GM12878 (cell line): ENCODE measurements at regions not wholly inside any gene's neighbourhood (a gene's known extent, or its start where the extent isn't known, plus 50 kb on each side); places are given as distances from the start of the nearest gene placed in this dataset.

Source experiments
- ATAC-seq: fragments of 200-7000 bp; cut with Tn5 transposase; 3 replicates; pipeline ENCODE4 v1.9.1; 2020; ENCODE audit warnings: mild to moderate bottlenecking, moderate library complexity
- BruUV-seq: library from RNA; stranded (reverse); fragments of 400-500 nt; replicated peaks from 2 replicates; lab custom pipeline; 2021; lab: Mats Ljungman, UMichigan
- CTCF ChIA-PET: fragments of 300-600 bp; sonication (Branson Sonifier 250); formaldehyde crosslinking; extraction: SDS; loops from one replicate; lab custom pipeline; 2021; ENCODE audit warnings: inconsistent platforms; lab: Yijun Ruan, JAX
- POLR2A ChIA-PET: fragments of 350-600 bp; formaldehyde crosslinking; extraction: SDS; loops from one replicate; lab custom pipeline; 2021; ENCODE audit warnings: inconsistent platforms; lab: Charles Lee
- RAD21 ChIA-PET: fragments of 300-600 bp; sonication (Branson Sonifier 250); formaldehyde crosslinking; loops from one replicate; lab custom pipeline; 2023; ENCODE audit warnings: antibody characterized with exemption; ENCODE audit not compliant: unreplicated experiment; lab: Charles Lee
- SMC1A ChIA-PET: fragments of 300-600 bp; sonication (Branson Sonifier 250); formaldehyde crosslinking; loops from one replicate; lab custom pipeline; 2023; ENCODE audit not compliant: unreplicated experiment, uncharacterized antibody; lab: Charles Lee
- DNase-seq: peaks from one replicate; pipeline ENCODE4 v3.0.0-alpha.2; 2011; ENCODE audit warnings: low read depth, low spot score
- FAIRE-seq: peaks from 3 replicates; lab custom pipeline; 2011; peaks lifted over from hg19 to GRCh38; lab: Jason Lieb, UNC
- H2AFZ ChIP-seq: 2 replicates; pipeline ENCODE4 v1.6.0; 2011; ENCODE audit warnings: low read depth, low read length, control low read depth; ENCODE audit not compliant: control insufficient read depth
- H3K27ac ChIP-seq: 2 replicates; pipeline ENCODE4 v1.5.1; 2011; ENCODE audit warnings: control low read depth; ENCODE audit not compliant: control insufficient read depth, insufficient read depth
- H3K27me3 ChIP-seq, 2 experiments: replicated peaks in 1 of 2; 2 replicates each; pipeline versions ENCODE4 v1.6.0 to v1.6.1; 2011; ENCODE audit warnings: low read length in 1 of 2; ENCODE audit not compliant: control insufficient read depth in 2 of 2, insufficient read depth in 2 of 2
- H3K36me3 ChIP-seq, 2 experiments: 2 replicates each; pipeline ENCODE4 v1.5.1; 2011; ENCODE audit warnings: low read length in 1 of 2; ENCODE audit not compliant: control insufficient read depth in 2 of 2, insufficient read depth in 2 of 2
- H3K4me1 ChIP-seq: 2 replicates; pipeline ENCODE4 v1.6.1; 2011; ENCODE audit warnings: mild to moderate bottlenecking, low read length, moderate library complexity, mixed read lengths; ENCODE audit not compliant: control insufficient read depth, insufficient read depth
- H3K4me2 ChIP-seq: 2 replicates; pipeline ENCODE4 v1.6.0; 2011; ENCODE audit warnings: control low read depth; ENCODE audit not compliant: control insufficient read depth, insufficient read depth
- H3K4me3 ChIP-seq: fragments of 200-600 bp; sonication (generic); 2 replicates; pipeline ENCODE4 v1.5.1; 2016
- H3K79me2 ChIP-seq: 2 replicates; pipeline ENCODE4 v1.6.0; 2011; ENCODE audit warnings: low read length; ENCODE audit not compliant: control insufficient read depth, insufficient read depth
- H3K9ac ChIP-seq: 2 replicates; pipeline ENCODE4 v1.8.0; 2011; ENCODE audit warnings: low read length, control low read depth, mixed read lengths; ENCODE audit not compliant: control insufficient read depth, insufficient read depth
- H3K9me3 ChIP-seq: replicated peaks from 3 replicates; pipeline ENCODE4 v1.5.1; 2011; ENCODE audit warnings: mild to moderate bottlenecking, low read length; ENCODE audit not compliant: control insufficient read depth, insufficient read depth
- H4K20me1 ChIP-seq: 2 replicates; pipeline ENCODE4 v1.6.0; 2011; ENCODE audit not compliant: control insufficient read depth, insufficient read depth
- ASH2L ChIP-seq: fragments of 300-600, 200-600 bp; sonication (generic); IDR thresholded peaks from 2 replicates; pipeline ENCODE4 v1.6.1; 2017; ENCODE audit warnings: low read depth, mild to moderate bottlenecking, borderline replicate concordance
- BRCA1 ChIP-seq: IDR thresholded peaks from 2 replicates; pipeline ENCODE4 v1.6.1; 2011; ENCODE audit warnings: low read depth, low read length, improper control_type of control experiment
- JUND ChIP-seq: IDR thresholded peaks from 2 replicates; pipeline ENCODE4 v1.6.1; 2012; ENCODE audit warnings: low read depth, mild to moderate bottlenecking, low read length, improper control_type of control experiment, moderate library complexity
- NBN ChIP-seq: fragments of 450-650 bp; IDR thresholded peaks from 2 replicates; pipeline ENCODE4 v1.6.1; 2016
- NFYA ChIP-seq: IDR thresholded peaks from 2 replicates; pipeline ENCODE4 v1.6.1; 2011; ENCODE audit warnings: low read depth, mild to moderate bottlenecking, low read length, improper control_type of control experiment, borderline replicate concordance
- SPI1 ChIP-seq: IDR thresholded peaks from 2 replicates; pipeline ENCODE4 v1.6.1; 2011; ENCODE audit warnings: low read depth, mild to moderate bottlenecking, low read length, moderate library complexity, borderline replicate concordance; ENCODE audit not compliant: insufficient read depth
- ZNF274 ChIP-seq: IDR thresholded peaks from one replicate; pipeline ENCODE4 v1.8.0; 2011; ENCODE audit not compliant: insufficient read length, insufficient read depth
- WGBS: methylation state at CpG from one replicate; pipeline ENCODE4 v1.1.6; 2016; ENCODE audit warnings: low lambda C conversion rate; ENCODE audit not compliant: insufficient replicate concordance, insufficient coverage; ENCODE audit errors: missing lambda C conversion rate; 5-methylcytosine and 5-hydroxymethylcytosine counted together
- in situ Hi-C: fragments of 300-500 bp; cut with MboI; formaldehyde crosslinking; loops from 9 replicates; pipeline ENCODE4 v1.14.3; 2018; ENCODE audit warnings: mixed read lengths
- intact Hi-C: fragments of 100-400 bp; cut with micrococcal nuclease; formaldehyde crosslinking; loops from one replicate; pipeline ENCODE4 v1.14.2; 2022; ENCODE audit not compliant: unreplicated experiment
- TF ChIP-seq, protein P1 (sequence below): IDR thresholded peaks from 2 replicates; pipeline ENCODE4 v1.6.1; 2012; ENCODE audit warnings: mild to moderate bottlenecking, low read depth, low read length

DNA sequence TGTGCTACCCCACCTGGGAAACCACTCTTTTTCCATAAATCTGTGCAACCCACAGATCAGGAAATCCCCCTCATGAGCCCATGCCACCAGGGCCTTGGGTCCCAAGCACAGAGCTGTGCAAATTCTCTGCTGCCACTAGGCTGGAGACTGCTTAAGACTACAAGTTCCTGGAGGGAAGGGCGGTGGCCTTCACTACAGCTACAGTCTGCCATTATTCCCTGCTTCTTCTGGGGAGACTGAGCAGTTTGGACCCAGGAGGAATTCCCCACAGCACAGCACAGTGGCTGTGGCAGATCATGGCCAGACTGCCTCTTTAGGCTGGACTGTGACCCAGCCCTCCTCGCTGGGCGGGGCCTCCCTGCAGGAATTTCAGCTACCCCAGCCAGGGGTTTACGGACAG, 89.7 kb upstream of the GRB10 start:
- Histone ChIP-seq H2AFZ (no peak overlapping the region), H3K9ac (no peak overlapping the region), H3K9me3 (no peaks in the 10 kb centered on the region), H3K4me2 (no peak overlapping the region), H3K4me1 (no peaks in the 10 kb centered on the region), H3K27me3 (no peaks in the 10 kb centered on the region), H4K20me1 (no peaks in the 10 kb centered on the region), H3K36me3 (no peaks in the 10 kb centered on the region), H3K79me2 (no peaks in the 10 kb centered on the region), H3K27ac (no peak overlapping the region), H3K4me3 (no peak overlapping the region)
- ATAC-seq, result no peak
- intact Hi-C loops, result no loop called here
- no peak for DNase-seq
- ChIA-PET RAD21 (no interaction called here), POLR2A (no interaction called here), SMC1A (no interaction called here), CTCF (no interaction called here)
- WGBS, result 15% methylated on average over 4 of the region's 4 CpGs
- FAIRE-seq, result no peak
- TF ChIP-seq, protein P1, sequence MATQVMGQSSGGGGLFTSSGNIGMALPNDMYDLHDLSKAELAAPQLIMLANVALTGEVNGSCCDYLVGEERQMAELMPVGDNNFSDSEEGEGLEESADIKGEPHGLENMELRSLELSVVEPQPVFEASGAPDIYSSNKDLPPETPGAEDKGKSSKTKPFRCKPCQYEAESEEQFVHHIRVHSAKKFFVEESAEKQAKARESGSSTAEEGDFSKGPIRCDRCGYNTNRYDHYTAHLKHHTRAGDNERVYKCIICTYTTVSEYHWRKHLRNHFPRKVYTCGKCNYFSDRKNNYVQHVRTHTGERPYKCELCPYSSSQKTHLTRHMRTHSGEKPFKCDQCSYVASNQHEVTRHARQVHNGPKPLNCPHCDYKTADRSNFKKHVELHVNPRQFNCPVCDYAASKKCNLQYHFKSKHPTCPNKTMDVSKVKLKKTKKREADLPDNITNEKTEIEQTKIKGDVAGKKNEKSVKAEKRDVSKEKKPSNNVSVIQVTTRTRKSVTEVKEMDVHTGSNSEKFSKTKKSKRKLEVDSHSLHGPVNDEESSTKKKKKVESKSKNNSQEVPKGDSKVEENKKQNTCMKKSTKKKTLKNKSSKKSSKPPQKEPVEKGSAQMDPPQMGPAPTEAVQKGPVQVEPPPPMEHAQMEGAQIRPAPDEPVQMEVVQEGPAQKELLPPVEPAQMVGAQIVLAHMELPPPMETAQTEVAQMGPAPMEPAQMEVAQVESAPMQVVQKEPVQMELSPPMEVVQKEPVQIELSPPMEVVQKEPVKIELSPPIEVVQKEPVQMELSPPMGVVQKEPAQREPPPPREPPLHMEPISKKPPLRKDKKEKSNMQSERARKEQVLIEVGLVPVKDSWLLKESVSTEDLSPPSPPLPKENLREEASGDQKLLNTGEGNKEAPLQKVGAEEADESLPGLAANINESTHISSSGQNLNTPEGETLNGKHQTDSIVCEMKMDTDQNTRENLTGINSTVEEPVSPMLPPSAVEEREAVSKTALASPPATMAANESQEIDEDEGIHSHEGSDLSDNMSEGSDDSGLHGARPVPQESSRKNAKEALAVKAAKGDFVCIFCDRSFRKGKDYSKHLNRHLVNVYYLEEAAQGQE, result no peak
- TF ChIP-seq NBN, result no peak
- no peak for TF ChIP-seq SPI1
- no peak for TF ChIP-seq BRCA1
- TF ChIP-seq JUND, result no peak
- no peak for TF ChIP-seq ZNF274
- no peak for TF ChIP-seq NFYA
- TF ChIP-seq ASH2L, result no peak
- BruUV-seq, result no TSS peak
- in situ Hi-C loops, result no loop called here
